OCI-M1 (cell line): ENCODE measurements at regions not wholly inside any gene's neighbourhood (a gene's known extent, or its start where the extent isn't known, plus 50 kb on each side); places are given as distances from the start of the nearest gene placed in this dataset.
"Not testable (repeated sequence)": the region's sequence is repeated elsewhere in the genome, so short reads cannot be mapped to it uniquely, and the experiment has no call there.

ENCODE experiments used
- DNase-seq: peaks from one replicate; lab custom pipeline; 2025; lab: John Stamatoyannopoulos, UW

- no peak for DNase-seq
Measured at GRCh38 chr6:1445650-1446330, 56.4 kb downstream of the FOXF2 start.

- DNase-seq: no peak
Measured at GRCh38 chr6:1449896-1450295, 60.5 kb downstream of the FOXF2 start.

- no peak for DNase-seq
Measured at GRCh38 chr6:1453024-1453423, 63.6 kb downstream of the FOXF2 start.

GRCh38 chr6:1456816-1457215 is 67.4 kb downstream of the FOXF2 start:
- DNase-seq: not testable (repeated sequence)

- no peak for DNase-seq
Measured at GRCh38 chr6:1461207-1461606, 71.8 kb downstream of the FOXF2 start.

- DNase-seq: no peak
Measured at GRCh38 chr6:1461736-1462135, 72.4 kb downstream of the FOXF2 start.

GRCh38 chr6:1463275-1463674 is 73.9 kb downstream of the FOXF2 start:
- DNase-seq: no peak

GRCh38 chr6:1463751-1464426 is 74.5 kb downstream of the FOXF2 start:
- DNase-seq: no peak

GRCh38 chr6:1464781-1465370 is 75.5 kb downstream of the FOXF2 start:
- no peak for DNase-seq

GRCh38 chr6:1468126-1468525 is 78.8 kb downstream of the FOXF2 start:
- DNase-seq: no peak

GRCh38 chr6:1470040-1470439 is 80.7 kb downstream of the FOXF2 start:
- no peak for DNase-seq

GRCh38 chr6:1472643-1473042 is 83.3 kb downstream of the FOXF2 start:
- DNase-seq: no peak

GRCh38 chr6:1473166-1473565 is 83.8 kb downstream of the FOXF2 start:
- no peak for DNase-seq

GRCh38 chr6:1473598-1473997 is 84.2 kb downstream of the FOXF2 start:
- no peak for DNase-seq

- no peak for DNase-seq
Measured at GRCh38 chr6:1474205-1474604, 84.8 kb downstream of the FOXF2 start.

GRCh38 chr6:1475174-1475573 is 85.8 kb downstream of the FOXF2 start:
- DNase-seq: no peak

- no peak for DNase-seq
Measured at GRCh38 chr6:1477432-1478090, 88.2 kb downstream of the FOXF2 start.

- DNase-seq: not testable (repeated sequence)
Measured at GRCh38 chr6:1478163-1478826, 88.9 kb downstream of the FOXF2 start.

- DNase-seq: no peak
Measured at GRCh38 chr6:1479095-1479494, 89.7 kb downstream of the FOXF2 start.

- DNase-seq: no peak
Measured at GRCh38 chr6:1479601-1480221, 90.3 kb downstream of the FOXF2 start.

GRCh38 chr6:1481286-1481685 is 91.9 kb downstream of the FOXF2 start:
- DNase-seq: no peak
